HG02938 (cell line): ENCODE measurements at regions not wholly inside any gene's neighbourhood (a gene's known extent, or its start where the extent isn't known, plus 50 kb on each side); places are given as distances from the start of the nearest gene placed in this dataset.
"Not testable (repeated sequence)": the region's sequence is repeated elsewhere in the genome, so short reads cannot be mapped to it uniquely, and the experiment has no call there.

Source experiments
- ATAC-seq: cut with Tn5 transposase; IDR thresholded peaks from one replicate; pipeline ENCODE4 v1.9.1; 2021; ENCODE audit warnings: mild to moderate bottlenecking, moderate library complexity; ENCODE audit not compliant: unreplicated experiment

DNA sequence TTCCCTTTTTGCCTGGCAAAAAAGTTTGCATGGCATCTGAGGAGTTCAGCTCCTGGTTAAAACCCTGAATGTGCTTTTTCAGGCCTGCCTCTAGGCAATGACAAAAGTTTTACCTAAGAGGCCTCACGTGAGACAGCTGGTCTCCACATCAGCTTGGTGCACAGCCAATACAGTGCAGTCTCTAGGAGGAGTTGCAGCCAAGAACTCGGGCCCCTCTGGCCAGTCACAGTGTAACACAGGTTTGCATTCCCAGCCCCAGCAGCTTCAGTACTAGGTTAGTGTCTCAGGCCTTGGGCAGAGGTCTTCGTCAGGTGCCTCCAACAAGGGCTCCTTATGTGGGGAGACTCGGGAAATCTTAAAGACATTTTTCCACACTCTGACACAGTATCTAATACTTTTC, 771.7 kb downstream of the SORCS1 start:
- no peak for ATAC-seq

- no peak for ATAC-seq
These were observed 777.4 kb downstream of the SORCS1 start for GRCh38 chr10:106387063-106387462.

DNA sequence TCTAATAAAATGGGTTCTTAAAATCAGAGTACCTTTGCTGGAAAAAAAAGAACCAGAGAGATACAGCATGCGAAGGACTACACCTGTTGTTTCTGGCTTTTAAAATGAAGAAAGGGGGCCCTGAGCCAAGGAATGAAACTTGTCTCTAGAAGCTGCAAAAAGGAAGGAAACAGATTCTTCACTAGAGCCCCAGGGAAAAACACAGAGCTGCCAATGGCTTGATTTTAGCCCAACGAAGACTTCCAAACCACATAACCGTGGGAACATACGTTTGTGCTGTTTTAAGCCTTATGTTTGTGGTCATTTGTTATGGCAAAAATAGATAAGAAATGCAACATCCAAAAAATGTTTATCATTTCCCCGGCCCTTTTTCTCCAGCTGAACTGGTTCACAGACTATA, 780.0 kb downstream of the SORCS1 start:
- no peak for ATAC-seq

- ATAC-seq: no peak
These were observed 783.8 kb downstream of the SORCS1 start for GRCh38 chr10:106380706-106381105.

DNA sequence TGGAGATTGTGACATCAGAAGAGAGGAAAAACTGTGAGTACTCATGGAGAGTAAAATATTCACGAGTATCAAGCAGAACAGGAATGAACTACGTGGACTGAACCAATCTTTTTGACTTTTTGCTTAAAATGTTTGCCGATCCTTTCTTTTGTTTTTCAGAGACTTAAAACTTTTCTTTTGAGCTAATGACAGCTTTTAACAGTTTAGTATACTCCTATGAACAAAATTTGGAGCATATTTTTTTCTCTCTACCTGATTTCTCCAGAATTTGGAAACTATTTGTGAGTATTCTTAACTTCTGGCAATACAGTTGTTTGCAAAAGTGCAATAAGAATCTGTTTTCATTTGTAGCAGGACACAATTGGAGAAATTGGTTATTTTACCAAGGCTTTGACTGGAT, 786.3 kb downstream of the SORCS1 start:
- ATAC-seq: no peak

DNA sequence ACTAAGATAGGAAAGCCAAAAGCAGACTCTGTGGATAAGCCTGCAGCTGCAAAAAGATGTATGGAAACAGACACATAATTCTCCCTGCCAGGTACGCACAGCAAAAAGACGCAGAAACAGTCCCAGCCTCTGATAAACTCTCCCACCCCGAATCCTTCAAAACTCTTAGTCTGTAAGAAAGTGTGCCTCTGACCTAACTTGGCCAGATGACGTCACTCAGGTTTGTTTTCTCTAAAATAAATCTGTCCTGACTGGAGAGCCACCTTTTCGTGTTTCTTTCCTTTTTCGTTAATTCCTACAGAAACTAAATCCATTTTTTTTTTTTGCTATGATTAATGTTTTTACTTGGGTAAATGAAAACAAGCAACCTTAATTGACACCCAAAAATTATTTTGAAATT, 793.8 kb downstream of the SORCS1 start:
- ATAC-seq: no peak

- ATAC-seq: no peak
These were observed 803.6 kb downstream of the SORCS1 start for GRCh38 chr10:106360870-106361269.

- ATAC-seq: no peak
These were observed 809.1 kb downstream of the SORCS1 start for GRCh38 chr10:106355450-106355849.

- ATAC-seq: no peak
These were observed 815.6 kb downstream of the SORCS1 start for GRCh38 chr10:106348933-106349332.

- ATAC-seq: no peak
These were observed 817.0 kb downstream of the SORCS1 start for GRCh38 chr10:106347547-106347946.

DNA sequence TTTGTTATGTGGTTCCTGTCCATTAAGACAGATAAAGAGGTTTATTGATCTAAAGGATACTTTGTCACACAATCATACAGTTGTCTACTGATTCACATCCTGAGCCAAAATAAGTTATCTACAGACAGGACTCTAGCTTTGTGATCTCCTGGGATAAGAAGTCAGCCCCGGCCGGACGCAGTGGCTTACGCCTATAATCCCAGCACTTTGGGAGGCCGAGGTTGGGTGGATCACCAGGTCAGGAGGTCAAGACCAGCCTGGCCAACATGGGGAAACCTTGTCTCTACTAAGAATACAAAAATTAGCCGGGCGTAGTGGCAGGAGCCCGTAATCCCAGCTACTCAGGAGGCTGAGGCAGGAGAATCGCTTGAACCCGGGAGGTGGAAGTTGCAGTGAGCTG, 821.0 kb downstream of the SORCS1 start:
- ATAC-seq: not testable (repeated sequence)

- ATAC-seq: no peak
These were observed 823.1 kb downstream of the SORCS1 start for GRCh38 chr10:106341356-106341755.

GRCh38 chr10:106338486-106338885, 826.0 kb downstream of the SORCS1 start:
- ATAC-seq: no peak

DNA sequence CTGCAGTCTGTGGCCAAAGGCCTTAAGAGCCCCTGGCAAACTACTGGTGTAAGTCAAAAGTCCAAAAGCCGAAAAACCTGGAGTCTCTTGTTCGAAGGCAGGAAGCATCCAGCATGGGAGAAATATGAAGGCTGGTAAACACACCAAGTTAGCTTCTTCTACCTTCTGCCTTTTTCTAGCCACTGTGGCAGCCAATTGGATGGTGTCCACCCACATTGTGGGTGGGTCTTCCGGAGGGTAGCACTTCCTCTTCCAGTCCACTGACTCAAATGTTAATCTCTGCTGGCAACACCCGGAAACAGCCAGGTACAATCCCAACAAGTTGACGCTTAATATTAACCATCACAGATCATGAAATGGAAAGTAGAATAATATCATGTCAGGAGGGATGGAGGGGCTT, 827.6 kb downstream of the SORCS1 start:
- no peak for ATAC-seq

DNA sequence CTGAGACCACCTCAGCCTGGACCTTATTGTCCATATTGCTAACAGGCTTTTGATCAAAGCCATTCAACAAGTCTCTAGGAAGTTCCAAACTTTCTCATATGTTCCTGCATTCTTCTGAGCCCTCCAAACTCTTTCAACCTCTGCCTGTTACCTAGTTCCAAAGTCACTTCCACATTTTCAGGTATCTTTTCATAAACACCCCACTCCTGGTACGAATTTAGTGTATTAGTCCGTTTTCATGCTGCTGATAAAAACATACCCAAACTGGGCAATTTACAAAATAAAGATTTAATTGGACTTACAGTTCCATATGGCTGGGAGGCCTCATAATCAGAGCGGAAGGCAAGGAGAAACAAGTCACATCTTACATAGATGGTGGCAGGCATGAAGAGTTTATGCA, 836.8 kb downstream of the SORCS1 start:
- ATAC-seq: no peak

GRCh38 chr10:106320876-106321275, 843.6 kb downstream of the SORCS1 start:
- ATAC-seq: no peak

- ATAC-seq: no peak
These were observed 844.4 kb downstream of the SORCS1 start for GRCh38 chr10:106320078-106320477.

DNA sequence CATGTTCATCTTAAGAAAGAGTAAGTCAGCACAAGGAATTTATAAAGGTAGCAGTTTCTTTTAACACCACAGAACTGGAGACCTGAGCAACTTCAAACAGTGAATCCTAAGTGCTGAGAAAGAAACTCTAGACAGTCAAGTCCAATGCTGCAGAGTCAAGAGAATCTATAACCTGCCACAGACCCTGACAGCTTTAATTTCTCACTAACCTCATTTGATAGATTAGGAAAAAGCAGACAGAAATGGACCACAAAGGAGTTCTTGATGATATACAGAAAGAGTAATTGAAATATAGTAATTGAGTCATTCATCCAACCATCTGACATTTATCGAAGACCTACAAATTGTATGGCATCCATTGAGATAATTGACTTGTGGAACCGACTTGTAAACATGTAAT, 847.0 kb downstream of the SORCS1 start:
- ATAC-seq: no peak

GRCh38 chr10:106313041-106313440, 851.5 kb downstream of the SORCS1 start:
- no peak for ATAC-seq

- ATAC-seq: no peak
These were observed 852.4 kb downstream of the SORCS1 start for GRCh38 chr10:106312087-106312486.

DNA sequence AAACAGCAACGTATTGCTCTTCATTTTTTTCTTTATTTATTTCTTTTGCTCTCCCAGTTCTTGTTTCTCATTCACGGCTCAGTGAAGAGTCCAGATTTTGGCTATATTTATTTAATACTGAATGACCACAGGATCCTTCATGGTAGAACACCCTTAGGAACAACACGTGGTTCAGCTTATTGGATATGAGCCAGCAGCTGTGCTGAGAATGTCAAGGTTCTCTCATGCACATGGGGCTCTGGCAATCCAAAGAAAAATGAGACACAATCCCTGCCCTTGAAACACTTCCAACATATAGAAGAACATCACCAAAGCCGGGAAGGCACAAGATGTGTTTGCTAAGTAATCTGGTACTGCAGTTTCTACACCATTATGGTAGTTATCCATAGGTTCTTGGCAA, 852.9 kb downstream of the SORCS1 start:
- ATAC-seq: no peak

DNA sequence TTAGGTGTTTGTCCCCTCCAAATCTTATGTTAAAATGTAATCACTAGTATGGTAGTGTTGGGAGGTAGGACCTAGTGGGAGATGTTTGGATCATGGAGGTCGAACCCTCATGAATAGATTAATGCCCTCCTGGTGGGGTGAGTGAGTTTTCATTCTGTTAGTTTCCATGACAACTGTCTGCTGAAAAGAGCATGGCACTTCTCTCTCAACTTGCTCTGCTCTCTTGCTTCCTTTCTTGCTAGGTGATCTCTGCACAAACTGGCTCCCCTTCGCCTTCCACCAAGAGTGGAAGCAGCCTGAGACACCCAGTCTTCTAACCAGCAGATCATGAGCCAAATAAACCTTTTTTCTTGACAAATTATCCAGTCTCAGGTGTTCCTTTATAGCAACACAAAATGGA, 853.9 kb downstream of the SORCS1 start:
- ATAC-seq: no peak

DNA sequence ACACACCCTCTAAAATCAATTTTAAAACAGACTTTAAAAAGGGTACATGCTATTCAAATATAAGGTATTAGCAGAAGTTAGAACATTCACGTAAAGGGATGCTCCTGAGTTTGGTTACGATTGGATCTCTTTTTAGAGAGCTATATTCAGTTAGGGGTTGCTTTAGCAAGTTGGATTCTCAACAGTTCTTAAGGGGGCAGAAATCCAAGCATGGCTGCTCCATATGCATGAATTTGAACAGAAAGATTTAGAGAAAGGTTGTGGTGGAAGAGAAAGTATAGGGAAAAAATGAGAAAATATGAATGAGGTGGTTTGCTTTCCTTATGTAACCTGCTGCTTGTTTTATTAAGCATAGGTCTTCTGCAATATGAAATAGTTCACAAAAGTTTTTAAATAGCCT, 855.1 kb downstream of the SORCS1 start:
- no peak for ATAC-seq

GRCh38 chr10:106308284-106308683, 856.2 kb downstream of the SORCS1 start:
- no peak for ATAC-seq
